ENCODE measurements at regions not wholly inside any gene's neighbourhood (a gene's known extent, or its start where the extent isn't known, plus 50 kb on each side); places are given as distances from the start of the nearest gene placed in this dataset.

GRCh38 chr14:84783511-84783910 lies 746.4 kb upstream of the FLRT2 start:
- DNase-seq (ENCODE audit: low read depth) = peak; percentile 10

DNA sequence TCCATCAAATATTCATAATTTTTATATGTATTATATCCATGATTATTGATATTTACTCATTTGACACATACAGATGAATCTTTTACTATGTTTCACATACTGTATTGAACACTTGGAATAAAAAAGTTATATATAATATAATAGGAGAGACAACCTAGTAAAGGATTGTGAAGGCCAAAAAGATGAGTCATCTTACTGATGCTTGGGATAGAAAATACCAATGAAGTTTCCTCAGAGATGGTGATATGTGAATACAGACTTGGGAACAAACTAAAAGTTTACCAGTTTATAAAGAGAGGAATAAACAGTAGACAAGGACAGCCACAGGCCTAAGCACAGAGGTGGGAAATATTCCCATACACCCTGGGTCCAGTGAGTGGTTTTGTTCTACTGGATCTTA lies 743.9 kb upstream of the FLRT2 start:
- DNase-seq (ENCODE audit: low read depth) = peak; percentile 47

DNA sequence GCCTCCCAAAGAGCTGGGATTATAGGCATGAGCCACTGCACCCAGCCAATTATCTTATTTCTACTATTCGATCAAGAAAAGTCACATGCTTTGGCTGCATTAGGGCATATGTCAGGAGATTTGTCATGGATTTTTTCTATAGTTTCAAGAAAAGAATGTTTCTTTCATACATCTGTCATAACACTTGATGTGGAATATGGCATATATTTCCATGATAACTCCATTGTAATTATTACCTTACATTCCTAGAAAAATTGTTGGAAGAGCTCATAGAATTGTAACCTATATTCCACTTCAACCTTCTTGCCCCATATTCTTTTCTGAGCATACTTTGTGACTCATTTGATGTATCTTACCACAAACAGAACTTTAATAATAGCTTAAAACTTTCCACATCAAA lies 740.9 kb upstream of the FLRT2 start:
- DNase-seq (ENCODE audit: low read depth) = no peak

GRCh38 chr14:84792722-84793410 lies 737.1 kb upstream of the FLRT2 start:
- no peak for DNase-seq (ENCODE audit: low read depth)

DNA sequence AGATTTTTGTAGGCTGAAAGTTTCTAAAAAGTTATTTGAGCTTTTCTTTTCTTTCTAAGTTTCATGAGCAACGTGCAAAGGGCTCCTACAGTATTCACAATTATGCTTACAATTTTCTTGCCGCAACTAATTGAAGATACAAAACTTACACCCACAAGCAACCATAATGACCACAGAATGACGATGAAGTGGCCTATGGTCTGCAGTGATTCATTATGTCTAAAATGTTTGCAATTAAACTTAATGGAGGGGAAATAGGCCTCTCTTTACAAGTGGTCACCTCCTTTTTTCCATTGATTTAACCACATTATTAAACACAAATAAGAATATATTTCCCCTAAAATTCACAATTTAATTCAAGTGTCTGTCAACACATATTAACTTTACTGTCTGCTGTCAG lies 732.6 kb upstream of the FLRT2 start:
- no peak for DNase-seq (ENCODE audit: low read depth)

DNA sequence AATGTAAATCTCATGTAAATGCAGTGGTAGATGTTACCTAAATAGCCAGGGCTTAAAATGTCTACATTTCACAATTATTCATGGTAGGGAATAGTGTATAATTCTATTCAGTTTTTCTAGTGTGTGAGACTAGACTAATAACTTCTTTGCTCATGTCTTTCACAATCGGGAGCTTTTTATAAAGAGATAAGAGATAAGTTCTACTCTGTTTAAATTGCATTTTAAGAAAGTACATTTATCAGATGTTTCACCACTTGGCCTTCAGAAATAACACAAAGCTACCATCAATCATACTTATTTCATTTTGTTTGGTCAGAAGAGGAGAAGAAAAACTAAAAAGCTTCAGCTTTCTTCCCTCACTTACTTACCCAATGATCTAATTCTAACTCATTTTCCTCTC lies 725.5 kb upstream of the FLRT2 start:
- DNase-seq (ENCODE audit: low read depth) = no peak

DNA sequence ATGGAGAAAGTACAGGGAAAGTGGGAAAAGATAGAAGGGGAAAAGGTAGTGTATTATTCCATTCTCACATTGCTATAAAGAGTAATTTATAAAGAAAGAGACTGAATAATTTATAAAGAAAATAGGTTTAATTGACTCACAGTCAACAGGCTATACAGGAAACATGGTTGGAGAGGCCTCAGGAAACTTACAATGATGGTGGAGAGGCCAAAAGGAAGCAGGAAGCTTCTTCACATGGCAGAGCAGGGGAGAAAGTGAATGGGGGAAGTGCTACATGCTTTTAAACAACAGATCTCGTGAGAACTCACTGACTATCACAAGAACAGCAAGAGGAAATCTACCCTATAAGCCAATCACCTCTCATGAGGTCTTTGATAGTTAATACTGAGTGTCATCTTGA lies 725.0 kb upstream of the FLRT2 start:
- no peak for DNase-seq (ENCODE audit: low read depth)

DNA sequence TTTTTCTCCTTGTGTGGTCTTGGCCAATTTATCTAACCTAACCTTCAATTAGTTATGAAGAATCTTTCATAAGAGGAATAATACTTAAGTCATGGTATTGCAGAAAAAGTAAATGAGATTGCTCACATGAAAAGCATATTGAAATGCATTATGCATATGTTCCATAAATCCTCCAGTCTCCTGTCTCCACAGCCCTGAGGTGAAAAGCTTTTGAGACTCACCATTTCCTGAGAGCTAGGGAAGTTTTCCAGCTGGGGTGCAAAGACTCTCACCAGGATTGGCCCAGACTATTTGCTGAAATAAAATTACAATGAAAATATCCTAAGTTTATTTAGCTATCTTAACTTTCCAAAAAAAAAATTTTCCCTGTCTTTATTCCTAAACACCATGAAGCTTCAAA lies 723.8 kb upstream of the FLRT2 start:
- no peak for DNase-seq (ENCODE audit: low read depth)

DNA sequence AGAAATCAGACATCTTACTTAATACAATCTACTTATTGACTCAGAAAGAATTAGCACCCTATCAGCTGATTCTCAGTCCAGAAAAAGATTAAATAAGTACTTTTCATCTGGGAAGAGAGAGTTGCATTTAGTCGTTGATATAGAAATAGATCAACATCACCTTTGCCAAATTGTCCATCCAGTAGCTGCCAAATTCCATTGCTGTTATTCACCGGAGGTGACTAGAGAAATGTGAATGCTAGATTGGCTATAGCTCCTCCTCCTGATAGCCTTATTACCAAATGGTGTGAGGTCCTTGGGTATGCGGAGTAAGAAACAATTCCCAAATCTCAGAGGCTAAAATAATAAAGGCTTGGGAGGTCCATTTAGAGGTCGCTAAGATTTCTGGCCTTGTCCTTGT lies 723.3 kb upstream of the FLRT2 start:
- DNase-seq (ENCODE audit: low read depth) = peak; percentile 33

DNA sequence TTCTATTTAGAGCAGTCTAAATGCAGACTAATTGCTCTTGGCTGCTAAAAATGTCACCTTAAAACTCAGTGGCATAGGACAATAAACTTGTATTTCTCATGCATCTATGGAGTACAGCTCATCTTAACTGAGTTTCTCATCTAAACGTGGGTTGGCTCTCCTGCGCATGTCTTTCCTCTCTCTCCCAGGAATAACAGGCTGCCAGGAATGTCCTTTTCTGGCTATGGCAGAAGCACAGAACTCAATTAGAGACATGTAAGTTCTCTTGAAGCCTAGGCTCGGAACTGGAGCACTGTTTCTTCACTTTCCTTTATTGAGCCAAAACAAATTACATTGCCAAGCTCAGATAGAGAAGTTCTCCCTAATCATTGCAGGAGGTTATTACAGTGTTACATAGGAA lies 722.3 kb upstream of the FLRT2 start:
- DNase-seq (ENCODE audit: low read depth) = no peak

- no peak for DNase-seq (ENCODE audit: low read depth)
Measured at GRCh38 chr14:84809158-84809557, 720.8 kb upstream of the FLRT2 start.

GRCh38 chr14:84814391-84814790 lies 715.6 kb upstream of the FLRT2 start:
- DNase-seq (ENCODE audit: low read depth) = no peak

DNA sequence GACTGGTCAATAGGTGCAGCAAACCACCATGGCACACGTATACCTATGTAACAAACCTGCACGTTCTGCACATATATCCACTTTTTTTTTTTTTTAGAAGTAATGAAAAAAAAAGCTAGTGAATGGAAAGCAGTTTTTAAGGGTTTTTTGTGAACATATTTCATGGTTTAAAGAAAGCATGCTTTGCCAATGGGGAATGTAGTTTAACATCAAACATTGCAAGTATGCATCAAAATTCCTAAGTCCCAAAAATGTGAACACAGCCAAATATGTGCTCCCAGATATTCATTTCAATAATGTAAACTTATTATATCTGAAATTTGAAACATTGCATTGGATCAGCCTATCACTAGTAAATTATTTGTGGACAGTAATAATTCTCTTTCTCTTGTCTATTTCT lies 710.4 kb upstream of the FLRT2 start:
- DNase-seq (ENCODE audit: low read depth) = no peak

DNA sequence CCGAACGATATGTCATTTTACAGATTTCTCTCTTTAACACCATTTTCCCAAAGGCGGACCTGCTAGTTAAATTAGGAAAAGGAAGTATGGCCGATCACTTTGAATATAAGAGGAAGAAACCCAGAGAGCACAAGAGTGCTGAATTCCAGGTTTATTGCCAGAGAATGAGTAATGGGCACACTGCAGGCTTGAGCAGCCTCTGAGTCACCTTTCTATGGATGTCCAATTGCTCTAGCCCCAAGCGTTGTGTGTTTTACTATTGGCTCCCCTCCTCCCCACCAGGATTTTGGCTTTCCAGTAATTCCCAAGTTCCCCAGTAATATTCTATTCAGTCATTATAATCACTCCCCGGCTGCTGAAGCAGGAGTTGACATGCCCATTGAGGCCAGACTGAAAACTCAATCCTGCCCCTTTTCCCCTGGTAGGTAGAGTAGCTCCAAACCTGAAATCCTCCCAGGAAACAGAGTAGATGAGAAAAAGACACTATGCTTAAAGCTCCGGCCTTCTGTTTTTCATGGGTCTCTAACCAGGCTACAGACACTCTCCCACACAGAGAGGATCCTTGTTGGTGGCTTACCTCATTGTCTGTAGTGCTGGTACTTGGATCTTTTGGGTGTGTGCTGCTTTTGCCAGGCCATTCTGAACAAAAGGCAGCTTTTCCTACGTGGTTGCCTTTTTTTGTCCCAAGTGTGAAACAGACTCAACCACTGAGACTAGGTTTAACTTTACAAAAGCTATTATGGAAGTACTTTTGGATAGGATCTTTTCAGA lies 704.3 kb upstream of the FLRT2 start:
- DNase-seq (ENCODE audit: low read depth) = peak; percentile 52

GRCh38 chr14:84826294-84826693 lies 703.6 kb upstream of the FLRT2 start:
- DNase-seq (ENCODE audit: low read depth) = peak; percentile 5

DNA sequence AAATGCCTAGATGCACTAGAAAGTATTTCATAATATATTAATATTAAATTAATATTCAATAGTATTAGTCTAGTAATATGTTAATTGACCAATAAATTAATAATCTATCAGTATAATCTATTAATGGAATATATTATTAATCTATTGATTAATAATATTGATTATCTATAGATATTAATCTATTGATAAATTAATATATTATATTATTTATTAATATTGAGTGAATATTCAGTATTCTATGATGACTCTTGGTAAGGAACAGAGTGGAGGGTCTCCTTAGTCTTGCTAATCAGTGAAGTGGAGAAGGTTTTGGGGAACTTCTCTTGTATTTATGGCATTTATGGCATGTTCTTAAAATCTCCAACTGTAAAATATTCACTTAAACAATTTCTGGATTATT lies 679.3 kb upstream of the FLRT2 start:
- DNase-seq (ENCODE audit: low read depth) = no peak

DNA sequence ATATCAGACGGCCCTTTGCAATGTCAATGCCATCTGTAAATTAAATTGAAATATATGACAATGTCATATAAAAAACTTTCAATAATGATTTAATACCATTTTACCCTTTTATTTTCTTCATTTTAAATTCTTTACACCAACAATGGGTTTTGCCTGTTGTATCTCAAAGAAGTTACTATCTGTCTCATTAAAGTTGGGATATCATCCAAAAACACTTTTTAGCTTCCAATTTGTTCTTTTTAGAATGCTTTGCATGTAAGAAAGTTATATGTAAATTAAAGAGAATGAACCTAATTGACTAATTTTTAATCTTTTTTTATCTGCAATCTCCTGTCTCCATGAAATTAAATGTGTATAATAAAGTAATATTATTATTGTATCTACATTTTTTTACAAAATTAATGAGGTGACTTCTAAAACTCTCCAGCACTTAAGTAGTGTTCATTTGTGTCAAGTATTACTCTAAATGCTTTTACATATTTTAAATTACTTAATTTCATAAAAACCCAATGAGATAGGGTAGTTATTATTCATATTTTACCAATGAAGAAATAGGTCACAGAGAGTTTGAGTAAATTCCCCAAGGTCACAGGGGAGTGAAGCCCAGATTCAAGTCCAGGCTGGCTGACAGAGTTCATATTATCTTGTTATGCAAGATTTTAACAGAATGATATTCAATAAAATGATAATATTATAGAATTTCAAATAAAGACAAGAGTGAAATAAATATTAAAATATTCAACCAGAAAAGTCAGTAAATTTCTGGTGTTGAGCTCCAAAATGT lies 673.0 kb upstream of the FLRT2 start:
- peak; percentile 4 for DNase-seq (ENCODE audit: low read depth)

GRCh38 chr14:84857571-84857970 lies 672.4 kb upstream of the FLRT2 start:
- DNase-seq (ENCODE audit: low read depth) = peak; percentile 35

GRCh38 chr14:84859116-84859515 lies 670.8 kb upstream of the FLRT2 start:
- no peak for DNase-seq (ENCODE audit: low read depth)

DNA sequence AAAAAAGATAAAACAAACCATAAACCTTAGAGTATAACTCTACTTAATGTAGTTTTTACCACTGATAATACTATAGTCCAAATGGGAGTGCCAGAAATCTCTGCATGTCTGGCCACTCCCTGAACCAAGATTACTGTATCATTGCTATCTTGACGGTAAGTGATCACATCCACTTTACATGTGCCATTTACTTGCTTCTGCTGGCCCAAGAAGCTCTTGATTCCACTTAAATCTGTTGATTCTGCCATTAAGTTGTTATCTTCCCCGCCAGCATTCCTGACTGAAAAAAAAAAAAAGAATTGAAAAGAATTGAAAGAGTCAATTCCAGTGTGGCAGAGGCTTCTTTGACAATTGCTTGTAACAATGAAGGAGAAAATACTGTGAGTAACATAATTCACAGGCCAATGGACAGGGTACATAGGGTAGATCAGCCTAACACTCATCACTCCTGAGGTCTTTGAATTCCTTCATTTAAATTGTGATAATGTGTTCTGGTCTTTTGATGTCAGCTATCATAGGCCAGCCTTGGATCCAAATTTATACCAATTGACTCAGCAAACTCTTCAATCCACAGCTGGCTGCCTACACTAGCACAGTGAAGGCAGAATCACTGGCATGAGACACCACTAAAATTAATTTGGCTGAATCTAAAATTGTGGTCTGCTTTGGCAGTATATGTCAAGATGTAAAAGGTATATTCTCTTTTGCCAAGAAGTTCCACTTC lies 665.2 kb upstream of the FLRT2 start:
- DNase-seq (ENCODE audit: low read depth) = no peak

DNA sequence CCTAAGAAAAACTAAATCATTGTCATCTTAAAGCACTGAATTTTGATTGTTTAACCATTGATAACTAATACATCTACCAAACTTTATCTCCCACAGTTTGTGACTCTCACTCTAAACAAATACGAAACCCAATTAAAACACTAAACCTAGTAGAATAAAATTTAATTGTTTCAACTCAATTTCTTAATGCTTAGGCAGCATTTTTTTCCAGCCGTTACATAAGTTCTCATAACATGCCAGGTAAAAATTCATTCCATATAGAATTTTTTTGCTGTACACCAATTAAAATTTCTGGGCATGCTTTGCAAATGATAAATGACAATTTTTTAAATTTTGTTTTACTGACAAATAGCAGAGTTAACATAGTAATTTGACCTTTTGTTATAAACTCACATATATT lies 658.2 kb upstream of the FLRT2 start:
- no peak for DNase-seq (ENCODE audit: low read depth)

DNA sequence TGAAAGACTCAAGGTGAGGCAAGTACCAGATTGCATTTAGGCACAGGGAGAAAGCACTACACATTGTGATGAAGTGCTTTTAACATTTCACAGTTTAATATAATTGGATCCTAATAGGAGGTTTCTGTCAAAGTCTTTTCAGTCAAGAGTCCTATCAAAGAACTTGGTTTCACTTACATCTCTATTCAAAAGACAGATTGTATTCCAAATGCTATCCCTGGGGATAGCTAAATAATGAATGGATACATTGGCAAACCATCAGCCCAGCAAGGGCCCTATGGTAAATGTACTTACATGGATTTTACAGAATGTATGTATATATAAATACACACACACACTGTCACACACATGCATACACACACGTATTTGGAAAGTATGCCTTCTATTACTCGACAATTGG lies 655.5 kb upstream of the FLRT2 start:
- no peak for DNase-seq (ENCODE audit: low read depth)

Data from iris pigment epithelial cell (primary cell).